SH-SY5Y (cell line): ENCODE measurements at regions not wholly inside any gene's neighbourhood (a gene's known extent, or its start where the extent isn't known, plus 50 kb on each side); places are given as distances from the start of the nearest gene placed in this dataset.

Experiments
- GATA2 ChIP-seq: IDR thresholded peaks from 2 replicates; pipeline ENCODE4 v1.6.1; 2011; ENCODE audit warnings: mild to moderate bottlenecking, low read depth, low read length
- GATA3 ChIP-seq: IDR thresholded peaks from 2 replicates; pipeline ENCODE4 v1.6.1; 2011; ENCODE audit warnings: low read depth, mild to moderate bottlenecking, low read length, moderate library complexity

DNA sequence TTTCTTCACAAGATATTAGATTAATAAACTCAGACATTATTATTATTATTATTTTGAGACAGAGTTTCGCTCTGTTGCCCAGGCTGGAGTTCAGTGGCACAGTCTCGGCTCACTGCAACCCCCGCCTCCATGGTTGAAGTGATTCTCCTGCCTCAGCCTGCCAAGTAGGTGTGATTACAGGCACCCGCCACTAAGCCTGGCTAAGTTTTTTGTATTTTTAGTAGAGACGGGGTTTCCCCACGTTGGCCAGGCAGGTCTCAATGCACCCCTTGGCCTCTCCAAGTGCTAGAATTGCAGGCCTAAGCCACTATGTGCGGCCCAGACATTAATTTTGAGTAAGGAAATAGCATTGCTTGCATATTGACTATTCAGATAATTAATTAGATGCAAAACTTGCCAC, 554.9 kb upstream of the LRFN5 start:
- TF ChIP-seq GATA2 (no peak), GATA3 (no peak)
